ENCODE measurements at regions not wholly inside any gene's neighbourhood (a gene's known extent, or its start where the extent isn't known, plus 50 kb on each side); places are given as distances from the start of the nearest gene placed in this dataset.
"Not testable (repeated sequence)": the region's sequence is repeated elsewhere in the genome, so short reads cannot be mapped to it uniquely, and the experiment has no call there.

DNA sequence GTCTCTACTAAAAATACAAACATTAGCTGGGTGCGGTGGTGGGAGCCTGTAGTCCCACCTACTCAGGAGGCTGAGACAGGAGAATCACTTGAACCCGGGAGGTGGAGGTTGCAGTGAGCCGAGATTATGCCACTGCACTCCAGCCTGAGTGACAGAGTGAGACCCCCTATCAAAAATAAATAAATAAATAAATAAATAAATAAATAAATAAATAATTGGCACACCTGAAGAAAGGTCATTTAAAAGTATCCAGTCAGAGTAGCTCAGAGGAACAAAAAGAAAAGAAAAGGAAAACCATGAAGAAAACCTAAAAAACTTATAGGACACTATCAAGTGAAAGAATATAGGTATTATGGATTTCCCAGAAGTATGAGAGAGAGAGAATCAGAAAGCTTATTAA is 330.1 kb upstream of the AR start:
- intact Hi-C loops (cut with DNase I; ENCODE audit: low total_unique reads); H3K27me3 ChIP-seq; H3K9me3 ChIP-seq; DNase-seq; H3K4me3 ChIP-seq; H3K36me3 ChIP-seq; H3K27ac ChIP-seq; H3K4me1 ChIP-seq: not testable (repeated sequence)

- H3K27me3 ChIP-seq: no peaks in the 10 kb centered on the region
- no peaks in the 10 kb centered on the region for H3K4me1 ChIP-seq
- DNase-seq: no peak
- intact Hi-C loops (cut with DNase I; ENCODE audit: low total_unique reads): no loop called here
- H3K27ac ChIP-seq: no peak overlapping the region
- no peaks in the 10 kb centered on the region for H3K36me3 ChIP-seq
- TF ChIP-seq CTCF (IDR thresholded peaks at IDR 0.05): no peak
- H3K9me3 ChIP-seq: no peaks in the 10 kb centered on the region
- H3K4me3 ChIP-seq: no peak overlapping the region
Measured at GRCh38 chrX:67207912-67208311, 335.9 kb upstream of the AR start.

DNA sequence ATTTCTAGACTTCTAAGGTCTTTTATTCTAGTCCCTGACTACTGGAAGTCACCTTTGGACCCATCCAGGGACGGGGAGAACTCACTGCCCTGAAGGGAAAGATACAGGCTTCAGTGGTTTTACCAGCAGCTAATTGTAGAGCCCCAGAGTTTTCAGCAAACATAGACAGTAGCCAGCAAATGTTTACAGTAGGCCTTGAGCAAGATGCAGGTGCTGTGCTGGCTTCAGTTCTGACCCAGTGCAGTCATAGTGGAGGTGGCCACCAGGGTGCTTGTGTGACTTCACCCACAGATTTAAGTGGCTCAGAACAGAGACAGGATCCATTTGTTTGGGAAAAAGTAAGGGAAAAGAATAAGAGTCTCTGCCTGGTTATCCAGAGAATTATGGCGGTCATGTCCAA is 384.4 kb upstream of the AR start:
- no peak overlapping the region for H3K4me3 ChIP-seq
- no peak for DNase-seq
- TF ChIP-seq CTCF (IDR thresholded peaks at IDR 0.05): no peak
- H3K4me1 ChIP-seq: no peaks in the 10 kb centered on the region
- H3K9me3 ChIP-seq: no peaks in the 10 kb centered on the region
- H3K27ac ChIP-seq: no peak overlapping the region
- no peaks in the 10 kb centered on the region for H3K36me3 ChIP-seq
- intact Hi-C loops (cut with DNase I; ENCODE audit: low total_unique reads): no loop called here
- no peaks in the 10 kb centered on the region for H3K27me3 ChIP-seq

DNA sequence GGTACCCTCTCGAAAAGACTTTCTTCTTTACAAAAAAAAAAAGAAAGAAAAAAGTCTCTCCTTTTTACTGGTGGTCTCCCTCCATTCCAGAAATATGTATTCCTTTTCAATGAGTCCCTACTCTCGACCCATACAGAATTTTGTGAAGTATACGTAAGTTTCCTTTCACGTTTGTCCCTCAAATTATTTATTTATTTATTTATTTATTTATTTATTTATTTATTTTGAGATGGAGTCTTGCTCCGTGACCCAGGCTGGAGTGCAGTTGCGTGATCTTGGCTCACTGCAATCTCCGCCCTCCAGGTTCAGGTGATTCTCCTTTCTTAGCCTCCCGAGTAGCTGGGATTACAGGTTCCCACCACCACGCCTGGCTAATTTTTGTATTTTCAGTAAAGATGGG is 429.2 kb upstream of the AR start:
- Histone ChIP-seq H3K27me3 (no peaks in the 10 kb centered on the region), H3K27ac (no peak overlapping the region), H3K4me3 (no peak overlapping the region), H3K36me3 (no peaks in the 10 kb centered on the region), H3K9me3 (no peaks in the 10 kb centered on the region), H3K4me1 (no peaks in the 10 kb centered on the region)
- TF ChIP-seq CTCF (IDR thresholded peaks at IDR 0.05): no peak
- intact Hi-C loops (cut with DNase I; ENCODE audit: low total_unique reads): no loop called here
- no peak for DNase-seq

- H3K27ac ChIP-seq: no peak overlapping the region
- H3K9me3 ChIP-seq: no peaks in the 10 kb centered on the region
- intact Hi-C loops (cut with DNase I; ENCODE audit: low total_unique reads): no loop called here
- H3K4me1 ChIP-seq: no peaks in the 10 kb centered on the region
- TF ChIP-seq CTCF (IDR thresholded peaks at IDR 0.05): no peak
- no peaks in the 10 kb centered on the region for H3K36me3 ChIP-seq
- DNase-seq: no peak
- H3K27me3 ChIP-seq: no peaks in the 10 kb centered on the region
- H3K4me3 ChIP-seq: no peak overlapping the region
Measured at GRCh38 chrX:67105758-67106116, 438.1 kb upstream of the AR start.

DNA sequence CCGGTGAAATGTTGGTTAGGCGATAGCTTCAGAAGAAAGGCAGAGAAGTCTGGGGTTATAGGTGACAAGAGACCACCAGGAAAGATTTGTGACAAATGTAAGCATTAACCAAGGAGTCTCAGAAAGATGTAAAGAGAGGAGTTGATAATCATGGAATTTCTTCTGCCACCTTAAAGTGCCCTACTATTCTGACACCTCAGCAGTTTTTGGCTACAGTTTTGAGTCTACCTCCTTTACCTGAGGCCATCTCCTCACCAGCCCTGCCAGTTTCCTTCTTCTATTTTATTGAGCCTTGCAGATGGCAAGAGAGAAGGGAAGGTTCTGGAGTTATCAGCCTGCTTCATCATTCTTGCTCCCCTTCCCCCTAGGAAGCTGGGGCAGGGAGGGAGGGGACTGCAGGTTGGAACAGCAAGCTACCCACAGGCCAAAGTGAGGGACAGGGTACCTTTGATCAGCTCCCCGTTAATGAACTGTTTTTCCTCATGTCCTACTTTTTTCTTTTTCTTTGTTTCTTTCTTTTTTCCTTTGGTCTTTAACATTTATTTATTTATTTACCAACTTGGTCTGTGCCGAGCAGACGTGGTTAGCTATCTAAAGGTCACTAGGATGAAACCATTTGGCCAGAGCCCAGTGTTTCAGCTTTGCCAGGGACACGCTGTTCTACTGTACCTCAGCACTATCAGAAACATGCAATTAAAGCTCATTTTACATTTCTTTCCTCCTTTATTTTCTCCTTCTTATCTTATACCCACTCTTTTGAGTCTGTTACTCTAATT is 438.7 kb upstream of the AR start:
- no peak for DNase-seq
- intact Hi-C loops (cut with DNase I; ENCODE audit: low total_unique reads): loop anchor here (5.0 kb wide), 1 partner anchor 298 kb away; no protein-coding TSS in a partner anchor

More for the DNA sequence above, 438.7 kb upstream of the AR start:
- Histone ChIP-seq H3K4me1 (no peaks in the 10 kb centered on the region), H3K36me3 (no peaks in the 10 kb centered on the region), H3K9me3 (no peaks in the 10 kb centered on the region), H3K27me3 (no peaks in the 10 kb centered on the region), H3K4me3 (no peak overlapping the region), H3K27ac (no peak overlapping the region)
- no peak for TF ChIP-seq CTCF (IDR thresholded peaks at IDR 0.05)
